Esophagus squamous epithelium (tissue), 4 donors: ENCODE measurements at regions not wholly inside any gene's neighbourhood (a gene's known extent, or its start where the extent isn't known, plus 50 kb on each side); places are given as distances from the start of the nearest gene placed in this dataset.

Source experiments
- CTCF ChIP-seq, 6 experiments: fragments of 450-650 bp in 4 of 6; fragments of 200-600 bp in 2 of 6; sonication (generic) in 2 of 6; IDR thresholded peaks; one replicate each; pipeline ENCODE4 v1.5.1; 2016 to 2019; ENCODE audit warnings: antibody characterized with exemption in 6 of 6, mild to moderate bottlenecking in 4 of 6, moderate library complexity in 4 of 6
- POLR2A ChIP-seq, 4 donors: fragments of 450-650 bp; IDR thresholded peaks; one replicate each; pipeline ENCODE4 v1.6.1; 2017; ENCODE audit warnings: antibody characterized with exemption in 4 of 4, mild to moderate bottlenecking in 4 of 4, moderate library complexity in 3 of 4

- TF ChIP-seq CTCF (IDR thresholded peaks at IDR 0.05) (no peak), POLR2A (IDR thresholded peaks at IDR 0.05) (no peak)
Observed at GRCh38 chr3:101938262-101938847, 89.0 kb downstream of the NFKBIZ start.
